Bronchial epithelial cell (primary cell): ENCODE measurements at regions not wholly inside any gene's neighbourhood (a gene's known extent, or its start where the extent isn't known, plus 50 kb on each side); places are given as distances from the start of the nearest gene placed in this dataset.

Source experiments
- DNase-seq: peaks from one replicate; pipeline ENCODE4 v3.0.0-alpha.2; 2010; ENCODE audit warnings: low read depth
- FAIRE-seq: peaks from 2 replicates; lab custom pipeline; 2011; peaks lifted over from hg19 to GRCh38; lab: Jason Lieb, UNC
- H3K27me3 ChIP-seq: 2 replicates; pipeline ENCODE4 v1.5.1; 2011; ENCODE audit warnings: low read length; ENCODE audit not compliant: control insufficient read depth, insufficient read depth
- H3K36me3 ChIP-seq: 2 replicates; pipeline ENCODE4 v1.5.1; 2011; ENCODE audit warnings: low read length; ENCODE audit not compliant: control insufficient read depth, insufficient read depth
- H3K4me3 ChIP-seq: 2 replicates; pipeline ENCODE4 v1.5.1; 2011; ENCODE audit warnings: mild to moderate bottlenecking, low read depth, low read length, control low read depth
- TF ChIP-seq, protein P1 (sequence below): IDR thresholded peaks from 2 replicates; pipeline ENCODE4 v1.5.1; 2011; ENCODE audit warnings: mild to moderate bottlenecking, moderate library complexity, low read length, control low read depth, inconsistent platforms; ENCODE audit not compliant: insufficient read depth, severe bottlenecking

DNA sequence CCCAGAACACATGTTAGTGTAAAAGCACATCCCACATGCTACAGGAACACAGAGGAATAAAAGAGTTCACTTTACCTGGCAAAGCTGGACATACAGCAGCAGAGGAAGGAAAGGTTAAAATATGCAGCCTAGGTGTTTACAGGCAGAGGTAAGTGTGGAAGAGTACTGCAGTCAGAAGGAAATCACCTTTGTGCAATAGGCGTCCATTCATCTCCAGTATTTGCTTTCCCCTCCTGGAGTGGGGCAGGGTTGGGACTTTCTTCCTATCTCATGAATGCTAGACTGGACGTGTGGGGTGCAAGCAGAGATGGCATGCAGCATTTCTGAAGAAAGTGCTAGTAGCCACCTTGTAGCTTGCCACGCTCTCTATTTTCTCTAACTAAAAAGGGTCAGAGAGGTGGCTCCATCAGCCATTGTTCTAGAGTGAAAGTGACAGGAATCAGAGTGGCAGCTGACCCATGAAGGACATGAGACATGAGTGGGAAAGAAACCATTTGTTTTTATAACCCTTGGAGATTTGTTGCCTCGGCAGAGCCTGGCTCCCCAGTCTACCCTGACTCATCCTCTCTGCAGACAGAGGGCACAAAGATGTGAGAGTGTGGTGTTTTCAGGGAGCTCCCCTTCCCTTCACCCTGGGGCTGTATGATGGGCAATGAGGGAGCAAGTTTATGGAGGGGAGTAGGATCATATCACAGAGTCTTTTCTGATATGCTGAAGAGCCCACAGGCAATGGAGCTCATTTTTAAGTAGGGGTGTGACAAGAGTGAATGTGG, 101.2 kb upstream of the SEC61G start:
- DNase-seq (peak; percentile 59), FAIRE-seq (no peak)
- Histone ChIP-seq H3K36me3 (no peaks in the 10 kb centered on the region), H3K27me3 (no peaks in the 10 kb centered on the region), H3K4me3 (no peak overlapping the region)
- TF ChIP-seq, protein P1, sequence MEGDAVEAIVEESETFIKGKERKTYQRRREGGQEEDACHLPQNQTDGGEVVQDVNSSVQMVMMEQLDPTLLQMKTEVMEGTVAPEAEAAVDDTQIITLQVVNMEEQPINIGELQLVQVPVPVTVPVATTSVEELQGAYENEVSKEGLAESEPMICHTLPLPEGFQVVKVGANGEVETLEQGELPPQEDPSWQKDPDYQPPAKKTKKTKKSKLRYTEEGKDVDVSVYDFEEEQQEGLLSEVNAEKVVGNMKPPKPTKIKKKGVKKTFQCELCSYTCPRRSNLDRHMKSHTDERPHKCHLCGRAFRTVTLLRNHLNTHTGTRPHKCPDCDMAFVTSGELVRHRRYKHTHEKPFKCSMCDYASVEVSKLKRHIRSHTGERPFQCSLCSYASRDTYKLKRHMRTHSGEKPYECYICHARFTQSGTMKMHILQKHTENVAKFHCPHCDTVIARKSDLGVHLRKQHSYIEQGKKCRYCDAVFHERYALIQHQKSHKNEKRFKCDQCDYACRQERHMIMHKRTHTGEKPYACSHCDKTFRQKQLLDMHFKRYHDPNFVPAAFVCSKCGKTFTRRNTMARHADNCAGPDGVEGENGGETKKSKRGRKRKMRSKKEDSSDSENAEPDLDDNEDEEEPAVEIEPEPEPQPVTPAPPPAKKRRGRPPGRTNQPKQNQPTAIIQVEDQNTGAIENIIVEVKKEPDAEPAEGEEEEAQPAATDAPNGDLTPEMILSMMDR: no peak

DNA sequence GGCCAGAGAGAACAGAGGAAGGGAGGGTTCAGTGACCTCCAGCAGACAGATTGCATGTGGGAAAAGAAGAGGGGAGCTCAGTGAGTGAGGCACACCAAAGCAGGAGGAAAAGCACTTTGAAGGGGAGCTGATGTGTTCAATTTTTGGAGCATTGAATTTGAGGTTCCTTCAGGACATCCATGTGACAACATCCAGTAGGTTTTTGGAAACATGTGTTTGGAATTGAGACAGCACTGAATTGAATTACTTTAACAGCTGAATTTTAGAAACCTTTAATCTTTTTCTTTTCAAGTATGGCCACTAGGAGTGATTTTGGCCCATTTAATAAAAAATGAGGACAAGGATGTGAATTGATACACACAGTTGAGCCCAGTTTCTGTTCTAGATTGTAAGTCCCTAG, 101.8 kb upstream of the SEC61G start:
- FAIRE-seq: no peak
- DNase-seq: no peak
- Histone ChIP-seq H3K36me3 (no peaks in the 10 kb centered on the region), H3K4me3 (no peak overlapping the region), H3K27me3 (no peaks in the 10 kb centered on the region)
- TF ChIP-seq, protein P1: no peak

DNA sequence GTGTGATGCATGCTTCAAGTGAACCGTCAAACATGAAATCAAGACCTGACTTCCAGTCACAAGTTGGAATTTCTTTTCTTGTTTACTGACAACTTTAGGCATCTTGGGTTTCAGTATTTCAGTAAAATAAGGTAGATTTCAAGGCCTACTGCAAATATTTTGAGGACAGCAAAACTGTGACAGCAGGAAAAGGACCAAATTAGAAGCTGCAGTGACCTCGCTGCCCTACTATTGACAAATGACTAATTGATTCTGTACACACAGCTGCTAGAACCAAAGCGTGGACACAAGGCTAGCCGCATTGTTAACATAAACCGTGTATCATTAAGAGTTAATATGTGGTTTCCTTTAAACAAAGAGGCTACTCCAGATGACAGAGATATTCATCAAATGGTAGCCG, 105.7 kb upstream of the SEC61G start:
- FAIRE-seq: no peak
- peak; percentile 49 for DNase-seq
- H3K4me3 ChIP-seq: no peak overlapping the region
- H3K27me3 ChIP-seq: no peaks in the 10 kb centered on the region
- TF ChIP-seq, protein P1: no peak
- H3K36me3 ChIP-seq: no peaks in the 10 kb centered on the region

DNA sequence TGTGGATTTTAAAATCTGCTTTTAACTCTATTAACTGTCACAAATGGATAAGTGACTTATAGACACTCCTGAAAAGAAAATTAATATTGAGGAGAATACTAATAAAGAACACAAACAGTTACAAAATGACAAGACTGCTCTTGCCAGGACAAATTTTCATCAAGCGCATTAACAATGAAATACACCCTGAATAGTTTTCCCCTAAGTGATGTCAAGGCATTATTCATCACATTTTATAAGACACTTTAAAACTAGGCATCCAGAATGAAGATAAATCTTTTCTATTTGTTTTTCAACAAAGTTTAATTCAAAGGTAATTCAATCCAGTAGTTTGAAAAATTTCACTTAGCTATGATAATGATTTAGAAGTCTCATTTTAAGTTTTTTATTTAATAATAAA, 110.5 kb upstream of the SEC61G start:
- Histone ChIP-seq H3K27me3 (no peaks in the 10 kb centered on the region), H3K4me3 (no peak overlapping the region), H3K36me3 (no peaks in the 10 kb centered on the region)
- TF ChIP-seq, protein P1: no peak
- FAIRE-seq: no peak
- DNase-seq: no peak

DNA sequence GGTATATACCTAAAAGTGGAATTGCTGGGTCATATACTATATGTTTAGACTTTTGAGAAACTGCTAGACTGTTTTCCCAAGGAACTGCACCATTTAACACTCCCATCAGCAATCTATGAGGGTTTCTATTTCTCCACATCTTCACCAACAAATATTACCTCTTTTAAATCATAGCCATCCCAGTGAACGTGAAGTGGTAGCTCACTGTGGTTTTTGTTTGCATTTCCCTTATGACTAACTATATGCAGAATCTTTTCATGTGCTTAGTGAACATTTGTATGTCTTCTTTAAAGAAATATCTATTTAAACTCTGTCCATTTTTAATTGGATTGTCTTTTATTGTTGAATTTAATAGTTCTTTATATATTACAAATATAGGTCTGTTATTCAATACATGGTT, 115.8 kb upstream of the SEC61G start:
- no peak for FAIRE-seq

More for the DNA sequence above, 115.8 kb upstream of the SEC61G start:
- Histone ChIP-seq H3K27me3 (no peaks in the 10 kb centered on the region), H3K4me3 (no peak overlapping the region), H3K36me3 (no peaks in the 10 kb centered on the region)
- TF ChIP-seq, protein P1: no peak
- peak; percentile 62 for DNase-seq
